Spleen (tissue), 11 donors: ENCODE measurements at regions not wholly inside any gene's neighbourhood (a gene's known extent, or its start where the extent isn't known, plus 50 kb on each side); places are given as distances from the start of the nearest gene placed in this dataset.

Source experiments
- DNase-seq: peaks from one replicate; pipeline ENCODE4 v3.0.0-alpha.2; 2020
- H3K27ac ChIP-seq, 8 donors: fragments of 200-600 bp; sonication (generic) in 7 of 8; 1 replicate in 4 of 8; 2 replicates in 4 of 8; pipeline versions ENCODE4 v1.5.0 to v1.8.0; 2016 to 2021; ENCODE audit warnings: inconsistent platforms in 4 of 8, mild to moderate bottlenecking in 4 of 8, moderate library complexity in 1 of 8
- H3K27me3 ChIP-seq, 7 donors: fragments of 200-600 bp; sonication (generic) in 6 of 7; replicated peaks in 1 of 7; 1 replicate in 4 of 7; 2 replicates in 3 of 7; pipeline versions ENCODE4 v1.5.0 to v1.8.0; 2016 to 2021; ENCODE audit warnings: inconsistent platforms in 3 of 7, mild to moderate bottlenecking in 1 of 7
- H3K36me3 ChIP-seq, 6 donors: fragments of 200-600 bp; sonication (generic) in 5 of 6; 1 replicate in 4 of 6; 2 replicates in 2 of 6; pipeline versions ENCODE4 v1.5.0 to v1.8.0; 2016 to 2021; ENCODE audit warnings: inconsistent platforms in 2 of 6
- H3K4me1 ChIP-seq, 6 donors: fragments of 200-600 bp; sonication (generic) in 5 of 6; 1 replicate in 3 of 6; 2 replicates in 3 of 6; pipeline versions ENCODE4 v1.5.0 to v1.8.0; 2016 to 2021; ENCODE audit warnings: inconsistent platforms in 3 of 6
- H3K4me3 ChIP-seq, 8 donors: fragments of 200-600 bp; sonication (generic) in 7 of 8; 1 replicate in 4 of 8; 2 replicates in 4 of 8; pipeline versions ENCODE4 v1.5.0 to v1.8.0; 2016 to 2021; ENCODE audit warnings: inconsistent platforms in 4 of 8, mild to moderate bottlenecking in 4 of 8, moderate library complexity in 2 of 8
- H3K9me3 ChIP-seq, 8 donors: fragments of 200-600 bp; sonication (generic) in 7 of 8; 1 replicate in 4 of 8; 2 replicates in 4 of 8; pipeline versions ENCODE4 v1.5.0 to v1.8.0; 2016 to 2021; ENCODE audit warnings: inconsistent platforms in 4 of 8
- POLR2A ChIP-seq, 3 donors: fragments of 450-650 bp; IDR thresholded peaks; one replicate each; pipeline ENCODE4 v1.5.1; 2017; ENCODE audit warnings: antibody characterized with exemption in 3 of 3, mild to moderate bottlenecking in 1 of 3
- POLR2AphosphoS5 ChIP-seq, 3 donors: sonication (generic); formaldehyde crosslinking; IDR thresholded peaks; one replicate each; pipeline ENCODE4 v1.5.1; 2017; ENCODE audit warnings: antibody characterized with exemption in 3 of 3
- WGBS, 5 donors: extraction: QIAGEN DNeasy Blood & Tissue Kit in 3 of 5; methylation state at CpG; one replicate each; pipeline versions ENCODE4 v1.1.5 to v1.1.7; 2013 to 2018; 5-methylcytosine and 5-hydroxymethylcytosine counted together
- intact Hi-C: fragments of 100-400 bp; cut with DNase I; formaldehyde crosslinking; loops from one replicate; pipeline ENCODE4 v1.15.0; 2023; ENCODE audit warnings: low total_unique reads
- TF ChIP-seq, protein P1 (sequence below), 11 experiments: fragments of 200-600 bp in 7 of 11; fragments of 450-650 bp in 4 of 11; sonication (generic) in 4 of 11; IDR thresholded peaks in 8 of 11; conservative IDR thresholded peaks in 3 of 11; 1 replicate in 7 of 11; 2 replicates in 4 of 11; pipeline versions ENCODE4 v1.4.0 to v1.8.0; 2016 to 2021; ENCODE audit warnings: antibody characterized with exemption in 11 of 11, inconsistent platforms in 4 of 11, mild to moderate bottlenecking in 1 of 11
- donor health status: healthy with polysubstance abuse.
- donor health status: DM: no; HTN: no; CAD: no; lungs with moderate emphysema.
- donor health status: DM: no; HTN: no; CAD: no.
- donor health status: Bipolar disorder and iron deficiency.
- donor health status: healthy.
- donor health status: DM: no; HTN: no; CAD: no.
- donor health status: DM: yes; HTN: yes; CAD: no.

GRCh38 chr6:90730151-90730673 is 143.3 kb upstream of the MAP3K7 start:
- no peak for TF ChIP-seq POLR2AphosphoS5 (IDR thresholded peaks at IDR 0.05)
- TF ChIP-seq POLR2A (IDR thresholded peaks at IDR 0.05), result no peak
- TF ChIP-seq, protein P1, sequence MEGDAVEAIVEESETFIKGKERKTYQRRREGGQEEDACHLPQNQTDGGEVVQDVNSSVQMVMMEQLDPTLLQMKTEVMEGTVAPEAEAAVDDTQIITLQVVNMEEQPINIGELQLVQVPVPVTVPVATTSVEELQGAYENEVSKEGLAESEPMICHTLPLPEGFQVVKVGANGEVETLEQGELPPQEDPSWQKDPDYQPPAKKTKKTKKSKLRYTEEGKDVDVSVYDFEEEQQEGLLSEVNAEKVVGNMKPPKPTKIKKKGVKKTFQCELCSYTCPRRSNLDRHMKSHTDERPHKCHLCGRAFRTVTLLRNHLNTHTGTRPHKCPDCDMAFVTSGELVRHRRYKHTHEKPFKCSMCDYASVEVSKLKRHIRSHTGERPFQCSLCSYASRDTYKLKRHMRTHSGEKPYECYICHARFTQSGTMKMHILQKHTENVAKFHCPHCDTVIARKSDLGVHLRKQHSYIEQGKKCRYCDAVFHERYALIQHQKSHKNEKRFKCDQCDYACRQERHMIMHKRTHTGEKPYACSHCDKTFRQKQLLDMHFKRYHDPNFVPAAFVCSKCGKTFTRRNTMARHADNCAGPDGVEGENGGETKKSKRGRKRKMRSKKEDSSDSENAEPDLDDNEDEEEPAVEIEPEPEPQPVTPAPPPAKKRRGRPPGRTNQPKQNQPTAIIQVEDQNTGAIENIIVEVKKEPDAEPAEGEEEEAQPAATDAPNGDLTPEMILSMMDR (IDR thresholded peaks at IDR 0.05 in 8 of 11, conservative IDR thresholded peaks at IDR 0.05 in 3 of 11), result no peak
- H3K4me3 ChIP-seq, result no peak overlapping the region
- no peak for DNase-seq
- peaks cover 0 to 13% (median 7%) of the 10 kb centered on the region in 8 donors for H3K9me3 ChIP-seq
- no peaks in the 10 kb centered on the region for H3K36me3 ChIP-seq
- no peaks in the 10 kb centered on the region for H3K27me3 ChIP-seq
- 69 to 93% (median 82%) methylated on average over 2 of the region's 2 CpGs for WGBS, 5 donors
- intact Hi-C loops, result no loop called here
- H3K27ac ChIP-seq, result no peak overlapping the region
- no peaks in the 10 kb centered on the region for H3K4me1 ChIP-seq

DNA sequence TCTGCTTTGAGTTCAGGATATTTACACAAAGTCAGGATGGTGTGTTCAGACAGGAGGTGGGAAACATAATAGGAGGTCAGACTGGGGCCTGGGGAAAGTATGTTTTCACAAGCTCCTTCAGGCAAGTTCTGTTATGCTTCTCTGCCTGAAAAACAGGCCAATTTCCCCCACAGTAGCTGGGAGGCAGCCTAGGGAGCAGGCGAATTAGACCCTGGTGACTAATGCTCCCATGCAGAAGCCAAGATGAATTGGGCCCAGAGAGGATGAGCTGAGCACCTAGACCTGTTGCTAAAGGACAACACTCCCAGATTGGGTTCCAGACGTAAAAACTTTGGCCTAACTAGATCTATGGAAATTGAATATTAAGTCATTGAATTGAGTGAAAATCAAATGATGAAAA is 142.2 kb upstream of the MAP3K7 start:
- TF ChIP-seq, protein P1 (IDR thresholded peaks at IDR 0.05 in 8 of 11, conservative IDR thresholded peaks at IDR 0.05 in 3 of 11), result no peak
- TF ChIP-seq POLR2A (IDR thresholded peaks at IDR 0.05) (no peak), POLR2AphosphoS5 (IDR thresholded peaks at IDR 0.05) (no peak)
- no peak overlapping the region for H3K27ac ChIP-seq
- intact Hi-C loops, result no loop called here
- no peaks in the 10 kb centered on the region for H3K4me1 ChIP-seq
- no peak for DNase-seq
- H3K27me3 ChIP-seq, result no peaks in the 10 kb centered on the region
- H3K4me3 ChIP-seq, result no peak overlapping the region
- peaks cover 0 to 5% (median 0%) of the 10 kb centered on the region in 8 donors for H3K9me3 ChIP-seq
- H3K36me3 ChIP-seq, result no peaks in the 10 kb centered on the region
- 75 to 90% (median 86%) methylated on average over 2 of the region's 2 CpGs for WGBS, 5 donors

DNA sequence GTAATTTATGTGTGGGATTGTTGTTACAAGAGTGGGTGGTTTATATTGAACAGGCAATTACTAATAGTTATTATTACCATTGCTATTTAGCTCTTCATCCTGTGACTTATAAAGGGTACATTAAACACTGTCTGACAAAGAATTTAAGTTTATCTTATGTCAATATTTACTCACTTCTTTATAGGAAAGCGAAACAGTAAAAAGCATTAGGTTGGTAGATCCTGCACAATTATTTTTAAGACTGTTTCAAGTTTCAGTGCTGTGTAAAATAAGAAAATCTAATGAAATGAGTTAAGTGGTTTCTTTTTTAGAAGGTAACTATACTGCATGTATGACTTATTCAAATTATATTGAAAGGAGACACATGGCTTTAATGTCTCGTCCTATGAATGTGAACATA is 135.8 kb upstream of the MAP3K7 start:
- H3K4me3 ChIP-seq, result no peak overlapping the region
- no peak for DNase-seq
- intact Hi-C loops, result no loop called here

GRCh38 chr6:90720404-90720803 is 133.5 kb upstream of the MAP3K7 start:
- intact Hi-C loops, result no loop called here
- Histone ChIP-seq H3K9me3 (no peaks in the 10 kb centered on the region), H3K4me3 (no peak overlapping the region), H3K36me3 (no peaks in the 10 kb centered on the region), H3K4me1 (no peaks in the 10 kb centered on the region), H3K27me3 (peaks cover 0 to 3% (median 0%) of the 10 kb centered on the region in 7 donors), H3K27ac (no peak overlapping the region)
- 64 to 85% (median 76%) methylated on average over 1 of the region's 1 CpG for WGBS, 5 donors
- no peak for DNase-seq
- TF ChIP-seq POLR2A (IDR thresholded peaks at IDR 0.05), result no peak

More for the DNA sequence above, 135.8 kb upstream of the MAP3K7 start:
- TF ChIP-seq, protein P1 (IDR thresholded peaks at IDR 0.05 in 8 of 11, conservative IDR thresholded peaks at IDR 0.05 in 3 of 11), result no peak
- TF ChIP-seq POLR2AphosphoS5 (IDR thresholded peaks at IDR 0.05) (no peak), POLR2A (IDR thresholded peaks at IDR 0.05) (no peak)
- WGBS, 5 donors, result 72 to 93% (median 85%) methylated on average over 2 of the region's 2 CpGs
- Histone ChIP-seq H3K27me3 (peaks cover 0 to 3% (median 0%) of the 10 kb centered on the region in 7 donors), H3K36me3 (no peaks in the 10 kb centered on the region), H3K27ac (no peak overlapping the region), H3K4me1 (no peaks in the 10 kb centered on the region), H3K9me3 (no peaks in the 10 kb centered on the region)
